ENCODE measurements at regions not wholly inside any gene's neighbourhood (a gene's known extent, or its start where the extent isn't known, plus 50 kb on each side); places are given as distances from the start of the nearest gene placed in this dataset.

GRCh38 chr10:21053953-21054690 is 157.0 kb upstream of the NEBL start:
- TF ChIP-seq SUZ12 (IDR thresholded peaks at IDR 0.05; ENCODE audit: extremely low read depth, insufficient read depth, insufficient read length) (no peak), YY1 (IDR thresholded peaks at IDR 0.05; ENCODE audit: insufficient read depth, insufficient read length) (no peak), ZNF274 (IDR thresholded peaks at IDR 0.05; ENCODE audit: low read depth, low read length) (no peak)

Data from NT2/D1 (cell line).